K562 (cell line): ENCODE measurements at regions not wholly inside any gene's neighbourhood (a gene's known extent, or its start where the extent isn't known, plus 50 kb on each side); places are given as distances from the start of the nearest gene placed in this dataset.

Experiments
- ATAC-seq: fragments of 200-7000 bp; cut with Tn5 transposase; 3 replicates; pipeline ENCODE4 v1.9.1; 2020; ENCODE audit warnings: moderate library complexity
- BruUV-seq: library from RNA; stranded (reverse); fragments of 400-500 nt; replicated peaks from 2 replicates; lab custom pipeline; 2021; lab: Mats Ljungman, UMichigan
- CTCF ChIA-PET: fragments of 300-600 bp; formaldehyde crosslinking; extraction: SDS; loops from one replicate; lab custom pipeline; 2021; ENCODE audit warnings: low intra/inter-chr PET ratio; lab: Yijun Ruan, JAX
- POLR2A ChIA-PET: fragments of 300-600, 350-650 bp; sonication (Branson Sonifier 250); formaldehyde crosslinking; extraction: SDS; loops from one replicate; lab custom pipeline; 2021; ENCODE audit warnings: antibody characterized with exemption, inconsistent platforms; lab: Yijun Ruan, JAX
- DNase-seq, 4 experiments: peaks; one replicate each; pipeline versions ENCODE4 v3.0.0 to v3.0.0-alpha.2; 2011 to 2018; ENCODE audit warnings: low spot score in 3 of 4, mixed read lengths in 3 of 4; ENCODE audit errors: extremely low read depth in 1 of 4
- FAIRE-seq: peaks from 2 replicates; lab custom pipeline; 2011; peaks lifted over from hg19 to GRCh38; lab: Jason Lieb, UNC
- H2AFZ ChIP-seq: 2 replicates; pipeline ENCODE4 v1.6.0; 2011; ENCODE audit warnings: low read depth, low read length, control low read depth, inconsistent platforms
- H3K27ac ChIP-seq: fragments of 200-600 bp; 3 replicates; pipeline ENCODE4 v1.8.0; 2011; ENCODE audit warnings: low read depth, mild to moderate bottlenecking, control low read depth, inconsistent platforms, low read length, moderate library complexity, mixed read lengths; ENCODE audit errors: extremely low read depth
- H3K27me3 ChIP-seq, 2 experiments: fragments of 300-600 bp in 1 of 2; 2 replicates in 1 of 2; 3 replicates in 1 of 2; pipeline versions ENCODE4 v1.6.0 to v1.8.0; 2011; ENCODE audit warnings: inconsistent platforms in 2 of 2, low read length in 2 of 2, mild to moderate bottlenecking in 1 of 2, mixed read lengths in 1 of 2, moderate library complexity in 1 of 2; ENCODE audit not compliant: control insufficient read depth in 2 of 2, insufficient read depth in 2 of 2
- H3K36me3 ChIP-seq: fragments of 300-600 bp; 3 replicates; pipeline ENCODE4 v1.8.0; 2011; ENCODE audit warnings: mild to moderate bottlenecking, low read length, inconsistent platforms; ENCODE audit not compliant: control insufficient read depth, insufficient read depth
- H3K4me1 ChIP-seq, 2 experiments: fragments of 200-600 bp in 1 of 2; replicated peaks in 1 of 2; 2 replicates in 1 of 2; 3 replicates in 1 of 2; pipeline versions ENCODE4 v1.5.1 to v1.8.0; 2011; ENCODE audit warnings: inconsistent platforms in 2 of 2, low read length in 2 of 2, mild to moderate bottlenecking in 1 of 2, mixed read lengths in 1 of 2, moderate library complexity in 1 of 2; ENCODE audit not compliant: control insufficient read depth in 2 of 2, insufficient read depth in 2 of 2
- H3K4me2 ChIP-seq: 2 replicates; pipeline ENCODE4 v1.6.1; 2011; ENCODE audit warnings: low read length, control low read depth, inconsistent platforms, mixed read lengths; ENCODE audit not compliant: insufficient read depth
- H3K4me3 ChIP-seq: fragments of 200-600 bp; sonication (generic), shearing (Covaris generic); 2 replicates; pipeline ENCODE4 v1.5.1; 2016; ENCODE audit warnings: control low read depth, inconsistent platforms
- H3K79me2 ChIP-seq: fragments of 200-600 bp; 3 replicates; pipeline ENCODE4 v1.8.0; 2011; ENCODE audit warnings: low read length, inconsistent platforms; ENCODE audit not compliant: control insufficient read depth, insufficient read depth
- H3K9ac ChIP-seq, 2 experiments: 2 replicates each; pipeline versions ENCODE4 v1.6.0 to v1.6.1; 2011; ENCODE audit warnings: low read depth in 2 of 2, low read length in 2 of 2, control low read depth in 1 of 2, inconsistent platforms in 1 of 2, mild to moderate bottlenecking in 1 of 2, mixed read lengths in 1 of 2; ENCODE audit not compliant: insufficient read depth in 1 of 2
- H3K9me1 ChIP-seq: one replicate; pipeline ENCODE4 v1.6.0; 2011; ENCODE audit warnings: inconsistent platforms, mild to moderate bottlenecking, low read length, moderate library complexity; ENCODE audit not compliant: control insufficient read depth, insufficient read depth
- H3K9me3 ChIP-seq: replicated peaks from 2 replicates; pipeline ENCODE4 v1.5.1; 2011; ENCODE audit warnings: low read depth, low read length, inconsistent platforms; ENCODE audit not compliant: control insufficient read depth, insufficient read depth
- H4K20me1 ChIP-seq: replicated peaks from 2 replicates; pipeline ENCODE4 v1.6.1; 2011; ENCODE audit warnings: low read length, inconsistent platforms, mixed read lengths; ENCODE audit not compliant: control insufficient read depth, insufficient read depth
- CBX3 ChIP-seq, 2 experiments: IDR thresholded peaks; 1 replicate in 1 of 2; 2 replicates in 1 of 2; pipeline ENCODE4 v1.6.1; 2012; ENCODE audit warnings: inconsistent platforms in 2 of 2, low read length in 2 of 2, borderline replicate concordance in 1 of 2, control low read depth in 1 of 2
- CTBP1 ChIP-seq: fragments of 450-650 bp; IDR thresholded peaks from 2 replicates; pipeline ENCODE4 v1.6.1; 2016; ENCODE audit warnings: borderline replicate concordance
- NEUROD1 ChIP-seq: fragments of 150-350 bp; IDR thresholded peaks from 2 replicates; pipeline ENCODE4 v1.6.1; 2014; ENCODE audit warnings: borderline replicate concordance, low read length, low read depth; ENCODE audit not compliant: partially characterized antibody
- RBFOX2 ChIP-seq: fragments of 200-400 bp; formaldehyde crosslinking; IDR thresholded peaks from 2 replicates; pipeline ENCODE4 v1.6.1; 2017; ENCODE audit warnings: low read depth, mild to moderate bottlenecking, low read length, moderate library complexity
- RERE ChIP-seq: sonication (generic); formaldehyde crosslinking; IDR thresholded peaks from 2 replicates; pipeline ENCODE4 v1.8.0; 2023; ENCODE audit warnings: missing genetic modification reagents, mild to moderate bottlenecking, borderline replicate concordance
- TCF7 ChIP-seq: sonication (generic); IDR thresholded peaks from 2 replicates; pipeline ENCODE4 v1.6.1; 2016; ENCODE audit warnings: antibody characterized with exemption, borderline replicate concordance
- ZKSCAN8 ChIP-seq: fragments of 200-800 bp; sonication (Bioruptor generic); IDR thresholded peaks from 2 replicates; pipeline ENCODE4 v1.6.1; 2016; ENCODE audit warnings: missing genetic modification characterization, missing compliant biosample characterization
- ZNF354B ChIP-seq: fragments of 250-450 bp; sonication (Bioruptor Pico); IDR thresholded peaks from 2 replicates; pipeline ENCODE4 v1.4.0; 2020
- WGBS: fragments of 100-300 bp; shearing (Covaris generic); methylation state at CpG from one replicate; pipeline ENCODE4 v1.1.6; 2016; ENCODE audit warnings: low coverage, mixed read lengths; ENCODE audit not compliant: insufficient coverage; ENCODE audit errors: missing lambda C conversion rate; 5-methylcytosine and 5-hydroxymethylcytosine counted together
- in situ Hi-C: fragments of 300-500 bp; cut with MboI; formaldehyde crosslinking; loops from 4 replicates; pipeline ENCODE4 v1.15.0; 2018; ENCODE audit warnings: inconsistent platforms, mixed read lengths
- intact Hi-C: fragments of 100-400 bp; cut with micrococcal nuclease; formaldehyde crosslinking; loops from 2 replicates; pipeline ENCODE4 v1.14.2; 2022
- TF ChIP-seq, protein P1 (sequence below): fragments of 450-650 bp; IDR thresholded peaks from 2 replicates; pipeline ENCODE4 v1.7.0; 2016; ENCODE audit warnings: borderline replicate concordance

DNA sequence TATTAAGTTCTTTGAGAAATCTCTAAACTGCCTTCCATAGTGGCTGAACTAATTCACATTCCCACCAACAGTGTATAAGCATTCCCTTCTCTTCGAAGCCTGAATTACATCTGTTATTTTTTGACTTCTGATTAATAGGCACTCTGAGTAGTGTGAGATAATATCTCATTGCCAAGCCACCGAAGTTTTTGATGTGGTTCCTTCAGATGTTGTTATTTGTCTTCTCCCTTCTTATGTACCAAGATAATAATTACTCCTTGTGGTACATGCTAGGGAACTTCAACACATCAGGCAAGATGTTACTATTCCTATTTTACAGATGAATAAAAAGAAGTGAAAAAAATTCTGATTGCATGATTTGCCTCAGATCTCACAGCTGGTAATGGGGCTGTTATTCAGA lies 70.9 kb downstream of the KCTD12 start:
- intact Hi-C loops (no loop called here), in situ Hi-C loops (no loop called here)
- no peak for TF ChIP-seq RERE (CRISPR knock-in tag)
- no peak for TF ChIP-seq ZKSCAN8 (CRISPR knock-in tag)
- TF ChIP-seq, protein P1, sequence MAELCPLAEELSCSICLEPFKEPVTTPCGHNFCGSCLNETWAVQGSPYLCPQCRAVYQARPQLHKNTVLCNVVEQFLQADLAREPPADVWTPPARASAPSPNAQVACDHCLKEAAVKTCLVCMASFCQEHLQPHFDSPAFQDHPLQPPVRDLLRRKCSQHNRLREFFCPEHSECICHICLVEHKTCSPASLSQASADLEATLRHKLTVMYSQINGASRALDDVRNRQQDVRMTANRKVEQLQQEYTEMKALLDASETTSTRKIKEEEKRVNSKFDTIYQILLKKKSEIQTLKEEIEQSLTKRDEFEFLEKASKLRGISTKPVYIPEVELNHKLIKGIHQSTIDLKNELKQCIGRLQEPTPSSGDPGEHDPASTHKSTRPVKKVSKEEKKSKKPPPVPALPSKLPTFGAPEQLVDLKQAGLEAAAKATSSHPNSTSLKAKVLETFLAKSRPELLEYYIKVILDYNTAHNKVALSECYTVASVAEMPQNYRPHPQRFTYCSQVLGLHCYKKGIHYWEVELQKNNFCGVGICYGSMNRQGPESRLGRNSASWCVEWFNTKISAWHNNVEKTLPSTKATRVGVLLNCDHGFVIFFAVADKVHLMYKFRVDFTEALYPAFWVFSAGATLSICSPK: no peak
- no peak for TF ChIP-seq NEUROD1
- TF ChIP-seq ZNF354B (CRISPR knock-in tag): no peak
- TF ChIP-seq CTBP1: no peak
- TF ChIP-seq TCF7: no peak
- no peak for TF ChIP-seq RBFOX2
- no peak for TF ChIP-seq CBX3 (IDR thresholded peaks at IDR 0.05; ENCODE audit: borderline replicate concordance in 1 of 2, low read length in 2 of 2)
- ATAC-seq (no peak), FAIRE-seq (no peak), DNase-seq (no peak)
- Histone ChIP-seq H3K36me3 (no peaks in the 10 kb centered on the region), H3K79me2 (no peaks in the 10 kb centered on the region), H2AFZ (no peak overlapping the region), H3K9me1 (no peaks in the 10 kb centered on the region), H4K20me1 (no peaks in the 10 kb centered on the region), H3K9ac (no peak overlapping the region), H3K9me3 (no peaks in the 10 kb centered on the region), H3K27me3 (no peaks in the 10 kb centered on the region), H3K27ac (no peak overlapping the region), H3K4me2 (no peak overlapping the region), H3K4me1 (no peaks in the 10 kb centered on the region), H3K4me3 (no peak overlapping the region)
- 0% methylated on average over 2 of the region's 2 CpGs for WGBS
- ChIA-PET CTCF (no interaction called here), POLR2A (no interaction called here)
- BruUV-seq: no TSS peak
